ENCODE measurements at regions not wholly inside any gene's neighbourhood (a gene's known extent, or its start where the extent isn't known, plus 50 kb on each side); places are given as distances from the start of the nearest gene placed in this dataset.

DNA sequence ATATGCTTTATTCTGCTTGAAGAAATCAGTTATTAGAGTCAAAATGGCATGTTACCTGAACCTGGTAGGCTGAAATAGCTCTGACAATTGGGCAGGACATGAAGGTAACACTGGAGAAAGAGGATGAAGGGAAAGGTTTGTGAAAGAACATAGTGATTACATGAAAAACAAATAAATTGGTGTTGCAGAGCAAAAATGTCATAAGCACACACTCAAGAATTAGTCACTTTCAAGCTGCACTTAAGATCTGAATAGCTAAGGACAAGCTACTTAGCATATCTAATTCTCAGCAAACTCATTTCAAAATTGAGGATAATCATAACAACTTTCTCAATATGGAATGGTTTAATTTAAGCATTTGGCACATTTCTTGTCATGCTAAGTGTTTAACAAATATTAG, 1398.0 kb upstream of the FLRT2 start:
- no peaks in the 10 kb centered on the region for H3K9me3 ChIP-seq (ENCODE audit: control insufficient read depth in 2 of 2, insufficient read depth in 1 of 2, low read length in 1 of 2)
- no peaks in the 10 kb centered on the region for H3K27me3 ChIP-seq (ENCODE audit: control insufficient read depth in 2 of 2, insufficient read depth in 1 of 2, low read length in 1 of 2)
- no peaks in the 10 kb centered on the region for H3K4me1 ChIP-seq (ENCODE audit: control insufficient read depth in 2 of 2, insufficient read depth in 2 of 2, low read length in 2 of 2)
- H3K27ac ChIP-seq (ENCODE audit: low read depth in 1 of 2, low read length in 1 of 2) = no peak overlapping the region
- no peak overlapping the region for H3K4me3 ChIP-seq (ENCODE audit: low read length in 2 of 2)
- DNase-seq (ENCODE audit: low read depth in 6 of 9, low spot score in 9 of 9) = no peak
- no peaks in the 10 kb centered on the region for H3K36me3 ChIP-seq (ENCODE audit: control insufficient read depth in 2 of 2, insufficient read depth in 2 of 2, low read length in 1 of 2)

- H3K9me3 ChIP-seq (ENCODE audit: control insufficient read depth in 2 of 2, insufficient read depth in 1 of 2, low read length in 1 of 2) = no peaks in the 10 kb centered on the region
- H3K4me1 ChIP-seq (ENCODE audit: control insufficient read depth in 2 of 2, insufficient read depth in 2 of 2, low read length in 2 of 2) = no peaks in the 10 kb centered on the region
- H3K27ac ChIP-seq (ENCODE audit: low read depth in 1 of 2, low read length in 1 of 2) = no peak overlapping the region
- DNase-seq (ENCODE audit: low read depth in 6 of 9, low spot score in 9 of 9) = no peak
- 94% methylated on average over 2 of the region's 2 CpGs for WGBS
- H3K27me3 ChIP-seq (ENCODE audit: control insufficient read depth in 2 of 2, insufficient read depth in 1 of 2, low read length in 1 of 2) = no peaks in the 10 kb centered on the region
- H3K36me3 ChIP-seq (ENCODE audit: control insufficient read depth in 2 of 2, insufficient read depth in 2 of 2, low read length in 1 of 2) = no peaks in the 10 kb centered on the region
- H3K4me3 ChIP-seq (ENCODE audit: low read length in 2 of 2) = no peak overlapping the region
Measured at GRCh38 chr14:84144166-84144565, 1385.8 kb upstream of the FLRT2 start.

DNA sequence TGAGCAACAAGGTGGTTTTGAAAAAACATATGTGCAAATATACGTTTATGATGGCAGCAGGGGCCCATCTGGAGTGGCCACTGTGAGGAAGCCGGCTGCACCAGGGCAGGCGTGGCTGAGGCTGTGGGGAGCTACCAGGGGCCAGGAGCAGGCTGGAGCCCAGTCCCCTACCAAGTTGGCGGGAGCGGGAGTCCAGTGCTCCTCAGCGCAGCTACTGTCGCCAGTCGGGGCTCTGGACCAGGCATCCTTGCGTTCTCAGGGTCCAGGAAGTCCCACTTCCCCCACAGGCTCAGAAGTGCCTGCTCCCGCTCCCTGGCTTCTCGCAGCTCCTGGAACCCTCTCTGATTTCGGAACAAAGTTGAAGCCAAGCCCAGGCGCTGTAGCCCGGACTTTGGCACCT, 1377.5 kb upstream of the FLRT2 start:
- H3K9me3 ChIP-seq (ENCODE audit: control insufficient read depth in 2 of 2, insufficient read depth in 1 of 2, low read length in 1 of 2) = no peaks in the 10 kb centered on the region
- H3K27ac ChIP-seq (ENCODE audit: low read depth in 1 of 2, low read length in 1 of 2) = no peak overlapping the region
- H3K36me3 ChIP-seq (ENCODE audit: control insufficient read depth in 2 of 2, insufficient read depth in 2 of 2, low read length in 1 of 2) = no peaks in the 10 kb centered on the region
- H3K4me3 ChIP-seq (ENCODE audit: low read length in 2 of 2) = no peak overlapping the region
- H3K27me3 ChIP-seq (ENCODE audit: control insufficient read depth in 2 of 2, insufficient read depth in 1 of 2, low read length in 1 of 2) = no peaks in the 10 kb centered on the region
- H3K4me1 ChIP-seq (ENCODE audit: control insufficient read depth in 2 of 2, insufficient read depth in 2 of 2, low read length in 2 of 2) = no peaks in the 10 kb centered on the region
- WGBS = 94% methylated on average over 14 of the region's 14 CpGs
- DNase-seq (ENCODE audit: low read depth in 6 of 9, low spot score in 9 of 9) = no peak

DNA sequence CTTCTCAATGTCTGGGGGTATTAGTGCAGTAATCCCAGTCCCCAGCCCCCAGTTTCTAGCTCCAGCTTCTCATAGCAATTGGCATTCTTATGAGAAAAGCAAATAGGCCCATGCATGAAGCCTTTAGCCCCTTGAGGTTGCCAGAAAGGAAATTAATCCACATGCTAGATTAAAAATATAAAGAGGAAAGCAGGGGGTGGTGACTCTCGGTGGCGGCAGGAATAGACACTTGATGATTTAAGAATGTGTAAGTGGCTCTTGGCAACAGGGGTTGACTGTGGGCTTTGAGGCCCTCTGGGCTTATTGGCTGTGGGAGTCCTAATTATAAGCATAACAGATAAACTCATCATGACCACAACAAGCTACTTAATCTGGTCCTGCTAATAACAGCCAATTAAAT, 1367.3 kb upstream of the FLRT2 start:
- Histone ChIP-seq H3K4me3 (ENCODE audit: low read length in 2 of 2) (no peak overlapping the region), H3K27ac (ENCODE audit: low read depth in 1 of 2, low read length in 1 of 2) (no peak overlapping the region), H3K36me3 (ENCODE audit: control insufficient read depth in 2 of 2, insufficient read depth in 2 of 2, low read length in 1 of 2) (no peaks in the 10 kb centered on the region), H3K27me3 (ENCODE audit: control insufficient read depth in 2 of 2, insufficient read depth in 1 of 2, low read length in 1 of 2) (no peaks in the 10 kb centered on the region), H3K4me1 (ENCODE audit: control insufficient read depth in 2 of 2, insufficient read depth in 2 of 2, low read length in 2 of 2) (no peaks in the 10 kb centered on the region), H3K9me3 (ENCODE audit: control insufficient read depth in 2 of 2, insufficient read depth in 1 of 2, low read length in 1 of 2) (no peaks in the 10 kb centered on the region)
- DNase-seq (ENCODE audit: low read depth in 6 of 9, low spot score in 9 of 9) = no peak
- WGBS = 36% methylated on average over 2 of the region's 2 CpGs

- H3K36me3 ChIP-seq (ENCODE audit: control insufficient read depth in 2 of 2, insufficient read depth in 2 of 2, low read length in 1 of 2) = no peaks in the 10 kb centered on the region
- DNase-seq (ENCODE audit: low read depth in 6 of 9, low spot score in 9 of 9) = no peak
- no peak overlapping the region for H3K27ac ChIP-seq (ENCODE audit: low read depth in 1 of 2, low read length in 1 of 2)
- 82% methylated on average over 3 of the region's 3 CpGs for WGBS
- no peaks in the 10 kb centered on the region for H3K9me3 ChIP-seq (ENCODE audit: control insufficient read depth in 2 of 2, insufficient read depth in 1 of 2, low read length in 1 of 2)
- H3K4me3 ChIP-seq (ENCODE audit: low read length in 2 of 2) = no peak overlapping the region
- no peaks in the 10 kb centered on the region for H3K27me3 ChIP-seq (ENCODE audit: control insufficient read depth in 2 of 2, insufficient read depth in 1 of 2, low read length in 1 of 2)
- no peaks in the 10 kb centered on the region for H3K4me1 ChIP-seq (ENCODE audit: control insufficient read depth in 2 of 2, insufficient read depth in 2 of 2, low read length in 2 of 2)
Measured at GRCh38 chr14:84167026-84167425, 1362.9 kb upstream of the FLRT2 start.

GRCh38 chr14:84180336-84180735, 1349.6 kb upstream of the FLRT2 start:
- H3K36me3 ChIP-seq (ENCODE audit: control insufficient read depth in 2 of 2, insufficient read depth in 2 of 2, low read length in 1 of 2) = no peaks in the 10 kb centered on the region
- H3K4me1 ChIP-seq (ENCODE audit: control insufficient read depth in 2 of 2, insufficient read depth in 2 of 2, low read length in 2 of 2) = no peaks in the 10 kb centered on the region
- H3K27ac ChIP-seq (ENCODE audit: low read depth in 1 of 2, low read length in 1 of 2) = no peak overlapping the region
- H3K4me3 ChIP-seq (ENCODE audit: low read length in 2 of 2) = no peak overlapping the region
- no peak for DNase-seq (ENCODE audit: low read depth in 6 of 9, low spot score in 9 of 9)
- H3K27me3 ChIP-seq (ENCODE audit: control insufficient read depth in 2 of 2, insufficient read depth in 1 of 2, low read length in 1 of 2) = no peaks in the 10 kb centered on the region
- H3K9me3 ChIP-seq (ENCODE audit: control insufficient read depth in 2 of 2, insufficient read depth in 1 of 2, low read length in 1 of 2) = no peaks in the 10 kb centered on the region
- WGBS = 88% methylated on average over 2 of the region's 2 CpGs

- H3K9me3 ChIP-seq (ENCODE audit: control insufficient read depth in 2 of 2, insufficient read depth in 1 of 2, low read length in 1 of 2) = no peaks in the 10 kb centered on the region
- DNase-seq (ENCODE audit: low read depth in 6 of 9, low spot score in 9 of 9) = no peak
- no peaks in the 10 kb centered on the region for H3K4me1 ChIP-seq (ENCODE audit: control insufficient read depth in 2 of 2, insufficient read depth in 2 of 2, low read length in 2 of 2)
- WGBS = 67% methylated on average over 2 of the region's 2 CpGs
- no peaks in the 10 kb centered on the region for H3K27me3 ChIP-seq (ENCODE audit: control insufficient read depth in 2 of 2, insufficient read depth in 1 of 2, low read length in 1 of 2)
- H3K36me3 ChIP-seq (ENCODE audit: control insufficient read depth in 2 of 2, insufficient read depth in 2 of 2, low read length in 1 of 2) = no peaks in the 10 kb centered on the region
- no peak overlapping the region for H3K27ac ChIP-seq (ENCODE audit: low read depth in 1 of 2, low read length in 1 of 2)
- no peak overlapping the region for H3K4me3 ChIP-seq (ENCODE audit: low read length in 2 of 2)
Measured at GRCh38 chr14:84181072-84181471, 1348.9 kb upstream of the FLRT2 start.

- peaks cover 0 to 8% of the 10 kb centered on the region in 2 donors for H3K9me3 ChIP-seq (ENCODE audit: control insufficient read depth in 2 of 2, insufficient read depth in 1 of 2, low read length in 1 of 2)
- H3K36me3 ChIP-seq (ENCODE audit: control insufficient read depth in 2 of 2, insufficient read depth in 2 of 2, low read length in 1 of 2) = no peaks in the 10 kb centered on the region
- H3K4me1 ChIP-seq (ENCODE audit: control insufficient read depth in 2 of 2, insufficient read depth in 2 of 2, low read length in 2 of 2) = no peaks in the 10 kb centered on the region
- no peak overlapping the region for H3K27ac ChIP-seq (ENCODE audit: low read depth in 1 of 2, low read length in 1 of 2)
- H3K4me3 ChIP-seq (ENCODE audit: low read length in 2 of 2) = no peak overlapping the region
- no peaks in the 10 kb centered on the region for H3K27me3 ChIP-seq (ENCODE audit: control insufficient read depth in 2 of 2, insufficient read depth in 1 of 2, low read length in 1 of 2)
- no peak for DNase-seq (ENCODE audit: low read depth in 6 of 9, low spot score in 9 of 9)
Measured at GRCh38 chr14:84195514-84195913, 1334.4 kb upstream of the FLRT2 start.

GRCh38 chr14:84197704-84198103, 1332.2 kb upstream of the FLRT2 start:
- Histone ChIP-seq H3K27me3 (ENCODE audit: control insufficient read depth in 2 of 2, insufficient read depth in 1 of 2, low read length in 1 of 2) (no peaks in the 10 kb centered on the region), H3K9me3 (ENCODE audit: control insufficient read depth in 2 of 2, insufficient read depth in 1 of 2, low read length in 1 of 2) (peaks cover 0 to 8% of the 10 kb centered on the region in 2 donors), H3K36me3 (ENCODE audit: control insufficient read depth in 2 of 2, insufficient read depth in 2 of 2, low read length in 1 of 2) (no peaks in the 10 kb centered on the region), H3K27ac (ENCODE audit: low read depth in 1 of 2, low read length in 1 of 2) (no peak overlapping the region), H3K4me1 (ENCODE audit: control insufficient read depth in 2 of 2, insufficient read depth in 2 of 2, low read length in 2 of 2) (no peaks in the 10 kb centered on the region), H3K4me3 (ENCODE audit: low read length in 2 of 2) (no peak overlapping the region)
- no peak for DNase-seq (ENCODE audit: low read depth in 6 of 9, low spot score in 9 of 9)
- WGBS = 80% methylated on average over 1 of the region's 1 CpG

DNA sequence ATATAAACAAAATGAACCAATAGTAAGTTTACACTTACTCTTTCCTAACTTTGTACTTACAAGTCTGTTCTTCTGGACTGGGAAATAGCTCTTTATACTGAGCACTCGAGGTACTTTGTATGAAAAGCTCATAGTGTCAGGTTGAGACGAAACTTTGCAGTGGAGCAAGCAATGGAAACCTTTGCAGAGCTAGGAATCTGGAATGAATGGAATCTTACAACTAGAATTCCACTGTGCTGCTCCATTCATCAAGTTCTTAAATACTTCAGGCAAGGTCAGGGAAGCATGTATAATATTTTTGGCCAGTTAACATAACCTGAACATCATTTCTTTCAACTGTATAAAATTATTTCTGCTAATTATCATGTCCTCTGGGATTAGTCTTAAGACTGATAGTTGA, 1327.5 kb upstream of the FLRT2 start:
- no peak for DNase-seq (ENCODE audit: low read depth in 6 of 9, low spot score in 9 of 9)
- Histone ChIP-seq H3K4me3 (ENCODE audit: low read length in 2 of 2) (no peak overlapping the region), H3K27ac (ENCODE audit: low read depth in 1 of 2, low read length in 1 of 2) (no peak overlapping the region), H3K27me3 (ENCODE audit: control insufficient read depth in 2 of 2, insufficient read depth in 1 of 2, low read length in 1 of 2) (no peaks in the 10 kb centered on the region), H3K9me3 (ENCODE audit: control insufficient read depth in 2 of 2, insufficient read depth in 1 of 2, low read length in 1 of 2) (no peaks in the 10 kb centered on the region), H3K36me3 (ENCODE audit: control insufficient read depth in 2 of 2, insufficient read depth in 2 of 2, low read length in 1 of 2) (no peaks in the 10 kb centered on the region), H3K4me1 (ENCODE audit: control insufficient read depth in 2 of 2, insufficient read depth in 2 of 2, low read length in 2 of 2) (no peaks in the 10 kb centered on the region)
- 79% methylated on average over 2 of the region's 2 CpGs for WGBS

All from thymus (tissue), 11 donors.